Central memory CD4-positive, alpha-beta T cell (primary cell): ENCODE measurements at regions not wholly inside any gene's neighbourhood (a gene's known extent, or its start where the extent isn't known, plus 50 kb on each side); places are given as distances from the start of the nearest gene placed in this dataset.
"Not testable (repeated sequence)": the region's sequence is repeated elsewhere in the genome, so short reads cannot be mapped to it uniquely, and the experiment has no call there.

Source experiments
- DNase-seq: peaks from one replicate; pipeline ENCODE4 v3.0.0; 2022

- DNase-seq, result no peak
Measured at GRCh38 chr20:60100780-60101179, 142.6 kb downstream of the CDH26 start.

DNA sequence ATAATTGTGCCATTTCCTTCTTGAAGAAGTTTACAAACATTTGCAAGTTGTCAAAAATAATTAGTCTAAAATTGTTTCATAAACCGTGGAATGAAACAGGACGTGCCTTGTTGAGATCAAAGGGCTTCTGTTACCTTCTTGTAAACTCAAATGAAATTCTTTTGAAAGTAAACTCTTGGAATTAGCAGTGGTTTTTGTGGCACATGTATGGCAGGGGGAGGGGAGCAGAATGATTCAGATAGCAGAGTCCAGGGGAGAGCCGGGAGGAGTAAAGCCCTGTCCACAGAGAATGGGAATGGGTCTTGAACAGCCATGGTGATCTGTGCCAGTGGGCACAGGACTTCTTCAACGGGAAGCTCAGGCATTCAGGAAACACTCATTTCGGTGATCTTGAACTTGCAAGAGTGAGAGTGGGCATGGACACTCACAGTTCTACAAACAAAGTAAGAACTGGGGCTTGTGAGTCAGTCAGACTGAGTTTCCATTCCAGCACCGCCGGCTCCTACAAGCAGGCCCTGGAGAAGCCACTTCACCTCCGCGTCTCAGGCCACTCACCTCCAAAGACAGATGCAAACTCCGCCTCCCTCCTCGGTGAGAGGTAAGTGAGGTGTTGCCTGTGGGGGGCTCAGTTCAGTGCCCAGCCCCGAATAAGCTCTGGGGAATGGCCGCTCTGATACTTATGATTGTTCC, 143.1 kb downstream of the CDH26 start:
- no peak for DNase-seq

DNA sequence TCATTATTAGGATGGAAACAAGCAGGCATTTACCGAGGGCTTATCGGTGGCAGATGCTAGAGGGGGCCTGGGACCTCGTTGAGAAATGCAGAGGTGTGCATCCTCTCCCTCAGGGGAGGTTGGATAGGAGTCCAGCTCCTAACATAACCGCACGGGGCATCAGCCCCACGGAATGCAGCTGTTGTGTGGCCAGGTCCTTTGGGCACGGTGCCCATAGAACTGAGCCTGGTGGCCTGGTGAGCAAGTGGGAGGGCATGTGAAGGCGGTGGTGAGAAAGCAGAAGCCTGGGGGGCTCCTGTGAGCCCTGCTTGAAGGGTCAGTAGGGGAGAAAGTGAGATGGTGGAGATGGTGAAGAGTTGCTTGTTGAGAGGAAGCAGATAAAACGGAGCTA, 143.7 kb downstream of the CDH26 start:
- DNase-seq, result no peak

GRCh38 chr20:60102665-60103210, 144.5 kb downstream of the CDH26 start:
- no peak for DNase-seq

DNA sequence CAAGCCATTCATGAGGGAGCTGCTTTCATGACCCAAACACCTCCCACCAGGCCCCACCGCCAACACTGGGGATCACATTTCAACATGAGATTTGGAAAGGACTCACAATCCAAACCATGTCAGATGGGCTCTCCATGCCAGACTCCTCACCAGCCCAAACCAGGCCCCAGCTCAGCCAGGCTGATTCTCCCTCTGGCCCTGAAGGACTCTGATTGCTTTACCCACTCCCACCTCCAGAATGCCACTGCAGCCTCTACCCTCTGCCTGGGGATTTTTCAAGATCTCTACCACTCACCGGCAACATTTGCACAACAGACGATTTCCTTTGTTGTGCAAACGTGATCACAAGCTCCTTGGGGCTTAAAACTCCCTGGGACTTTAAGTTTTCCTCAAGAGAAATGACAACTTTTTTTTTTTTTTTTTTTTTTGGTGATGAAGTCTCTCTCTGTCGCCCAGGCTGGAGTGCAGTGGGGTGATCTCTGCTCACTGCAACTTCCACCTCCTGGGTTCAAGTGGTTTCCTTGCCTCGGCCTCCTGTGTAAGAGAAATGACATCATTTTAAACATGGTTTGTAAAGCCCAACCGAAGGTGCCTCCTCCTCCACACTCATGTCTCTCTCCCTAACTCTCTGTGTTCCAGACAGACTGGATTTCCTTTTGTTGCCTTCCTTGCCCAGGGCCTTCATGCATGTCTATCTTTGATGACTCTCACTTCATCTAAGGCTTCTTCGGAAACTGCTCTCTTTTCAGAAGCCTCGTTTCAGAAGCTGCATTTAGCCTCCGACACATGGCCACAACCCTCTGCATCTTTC, 147.0 kb downstream of the CDH26 start:
- no peak for DNase-seq

- DNase-seq, result not testable (repeated sequence)
Measured at GRCh38 chr20:60106186-60106585, 148.0 kb downstream of the CDH26 start.

- DNase-seq, result no peak
Measured at GRCh38 chr20:60107621-60108390, 149.6 kb downstream of the CDH26 start.

DNA sequence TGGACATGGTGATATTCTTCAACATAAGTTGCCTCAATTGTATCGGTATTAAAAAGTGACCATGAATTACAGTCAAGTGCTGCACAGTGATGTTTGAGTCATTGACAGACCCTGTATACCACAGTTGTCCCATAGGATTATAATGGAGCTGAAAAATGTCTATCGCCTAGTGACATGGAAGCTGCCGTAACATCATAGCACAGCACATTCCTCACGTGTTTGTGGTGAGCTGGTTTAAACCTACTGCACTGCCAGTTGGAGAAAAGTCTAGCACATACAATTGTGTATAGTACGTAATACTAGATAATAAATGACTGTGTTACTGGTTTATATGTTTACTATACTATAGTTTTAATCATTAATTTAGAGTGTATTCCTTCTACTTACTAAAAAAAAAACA, 150.2 kb downstream of the CDH26 start:
- no peak for DNase-seq

DNA sequence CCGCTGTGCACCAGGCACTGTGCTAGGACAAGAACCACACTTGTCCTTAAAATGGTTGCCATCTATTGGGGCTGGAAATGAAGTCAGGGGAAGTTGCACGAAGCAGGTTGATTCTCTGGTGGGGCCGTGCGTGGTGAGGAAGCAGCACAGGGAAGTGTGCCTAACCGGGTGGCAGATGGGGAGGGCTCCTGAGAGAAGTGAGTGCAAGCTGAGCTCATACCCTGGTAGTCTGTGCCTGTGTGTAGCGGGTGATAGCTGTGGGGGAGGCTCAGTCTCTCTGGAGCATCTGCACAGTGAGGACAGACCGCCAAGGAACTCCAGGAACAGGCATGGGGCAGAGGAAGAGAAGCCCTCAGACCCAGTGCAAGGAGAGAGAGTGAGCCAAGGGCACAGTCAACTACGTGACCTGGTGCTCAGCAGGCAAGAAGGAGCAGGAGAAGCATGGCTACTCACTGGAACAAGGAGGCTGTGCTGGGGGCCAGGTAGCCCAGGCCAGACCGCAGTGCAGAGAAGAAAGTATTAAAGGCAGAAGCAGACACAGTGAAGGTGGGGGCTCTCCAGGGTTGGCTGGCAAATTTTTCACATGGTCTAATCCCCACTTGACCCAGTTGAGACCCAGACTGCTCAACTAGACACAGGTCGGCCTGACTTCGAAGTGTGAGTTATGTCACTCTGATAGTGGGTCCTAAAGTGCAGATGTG, 155.0 kb downstream of the CDH26 start:
- no peak for DNase-seq

- DNase-seq, result no peak
Measured at GRCh38 chr20:60113771-60114170, 155.5 kb downstream of the CDH26 start.

DNA sequence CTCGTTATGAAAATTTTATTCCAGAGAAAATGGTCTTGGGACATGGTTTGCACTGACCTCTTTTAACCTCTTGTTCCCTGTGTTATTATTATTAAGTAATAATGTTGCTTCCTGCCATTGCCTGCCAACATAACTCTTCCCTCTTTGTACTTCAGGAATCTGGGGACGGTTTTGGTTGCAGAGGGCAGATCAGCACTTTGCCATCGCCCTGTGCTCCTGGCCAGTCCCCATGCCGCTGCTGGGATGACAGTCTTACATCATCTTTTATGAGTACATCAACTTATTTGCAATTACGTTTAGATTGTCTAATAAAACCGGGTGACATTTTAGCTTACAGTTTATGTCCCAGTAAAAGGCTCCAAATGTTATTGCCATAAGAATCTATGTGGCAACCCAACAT, 157.2 kb downstream of the CDH26 start:
- no peak for DNase-seq

GRCh38 chr20:60116128-60116909, 158.1 kb downstream of the CDH26 start:
- no peak for DNase-seq

- DNase-seq, result no peak
Measured at GRCh38 chr20:60117065-60117464, 158.8 kb downstream of the CDH26 start.

DNA sequence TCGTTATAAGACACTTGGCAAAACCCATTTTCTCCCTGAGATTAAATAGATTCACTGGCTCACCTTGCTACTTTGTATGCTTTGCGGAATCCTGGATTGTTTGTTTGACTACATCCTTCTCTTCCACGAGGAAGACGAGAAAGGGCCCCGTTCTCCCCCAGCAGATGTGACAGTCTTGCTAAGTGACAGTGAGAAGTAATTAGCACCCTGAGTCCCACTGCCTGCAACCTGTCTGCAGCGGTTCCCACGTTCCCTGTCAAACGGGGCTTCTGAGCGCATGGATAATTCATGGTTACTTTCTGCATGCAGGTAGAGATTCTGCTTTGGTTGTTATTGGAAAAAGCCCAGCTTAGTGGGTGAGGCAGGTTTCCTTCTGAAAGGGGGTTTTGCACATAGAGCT, 163.7 kb downstream of the CDH26 start:
- no peak for DNase-seq

DNA sequence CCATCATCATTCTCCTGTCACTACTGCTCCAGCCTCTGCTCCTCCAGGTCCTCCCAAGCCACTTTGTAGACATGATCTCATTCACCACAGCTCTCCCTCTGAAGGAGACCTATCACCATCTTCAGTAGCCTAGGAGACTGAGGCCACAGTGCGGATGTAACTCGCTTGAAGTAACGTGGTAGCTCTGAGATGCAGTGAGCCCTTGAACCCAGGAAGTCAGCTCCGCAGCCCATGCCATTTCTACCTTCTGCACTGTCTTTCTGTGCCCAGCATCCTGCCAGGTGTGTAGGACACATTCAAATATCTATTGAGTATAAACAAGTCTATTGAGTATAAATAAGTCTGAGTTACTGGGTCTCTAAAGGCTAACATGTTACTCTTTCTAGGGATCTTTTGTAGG, 164.4 kb downstream of the CDH26 start:
- DNase-seq, result no peak

DNA sequence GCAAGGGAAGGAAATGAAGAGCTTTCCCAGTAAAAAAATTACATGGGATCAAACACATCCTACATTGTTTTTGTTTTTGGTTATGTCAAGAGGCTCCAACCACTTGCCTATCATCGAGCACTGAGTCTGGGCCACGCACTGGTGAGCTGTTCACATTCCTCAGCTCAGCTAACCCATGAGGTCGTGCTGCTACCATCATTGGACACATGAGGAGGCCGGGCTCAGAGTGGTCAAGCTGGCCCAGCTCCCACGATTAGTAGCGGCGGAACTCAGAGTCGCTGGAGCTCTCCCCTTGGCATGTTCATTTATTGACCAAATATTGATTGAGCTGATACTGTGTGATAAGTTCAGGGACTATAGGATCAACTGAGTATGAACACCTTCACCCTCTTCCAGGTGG, 164.9 kb downstream of the CDH26 start:
- DNase-seq, result no peak

DNA sequence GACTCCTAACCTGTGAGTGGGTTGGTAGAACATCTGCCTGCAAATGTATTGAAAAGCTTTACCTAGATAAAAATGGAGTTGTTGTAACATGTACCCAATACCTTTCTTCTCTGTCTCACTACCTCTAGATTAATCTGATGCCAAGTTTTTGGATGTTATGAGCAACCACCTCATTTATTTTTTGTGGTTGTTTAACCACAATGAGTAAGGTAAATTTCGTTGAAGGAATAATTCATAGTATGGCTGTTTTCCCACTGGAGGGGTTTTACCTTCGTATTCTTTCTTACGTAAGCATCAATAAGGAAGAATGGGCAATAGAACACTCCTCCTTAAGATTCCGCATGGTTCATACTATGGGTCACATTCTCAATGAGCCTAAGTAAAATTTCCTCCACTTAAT, 165.4 kb downstream of the CDH26 start:
- no peak for DNase-seq

DNA sequence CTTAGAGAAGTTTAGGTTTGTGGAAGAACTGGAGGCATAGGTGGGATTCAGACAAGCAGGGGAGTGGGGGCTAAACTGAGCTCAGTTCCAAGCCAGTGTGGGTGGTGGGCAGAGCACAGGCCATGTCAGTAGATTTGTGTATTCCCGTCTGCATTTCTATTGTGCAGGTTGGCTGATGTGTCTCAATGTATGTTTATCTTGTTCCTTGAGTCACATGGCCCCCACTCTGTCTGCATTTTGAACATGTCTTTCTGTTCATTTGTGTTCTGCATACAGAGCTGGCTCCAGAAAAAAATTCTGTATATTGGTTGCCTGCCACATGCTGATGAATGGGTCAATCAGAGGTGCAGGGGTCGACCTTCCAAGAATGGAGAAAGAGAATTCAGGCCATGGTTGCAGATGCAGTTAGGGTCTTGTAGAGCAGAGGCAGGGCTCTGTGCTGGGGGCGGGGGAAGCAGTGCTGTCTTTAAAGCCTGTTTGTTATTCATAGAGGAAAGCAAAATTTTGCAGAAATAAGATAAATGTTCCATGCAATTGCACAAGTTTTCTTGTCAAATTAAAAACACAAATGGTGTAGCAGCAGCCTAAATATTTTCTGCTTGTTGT, 166.7 kb downstream of the CDH26 start:
- no peak for DNase-seq

DNA sequence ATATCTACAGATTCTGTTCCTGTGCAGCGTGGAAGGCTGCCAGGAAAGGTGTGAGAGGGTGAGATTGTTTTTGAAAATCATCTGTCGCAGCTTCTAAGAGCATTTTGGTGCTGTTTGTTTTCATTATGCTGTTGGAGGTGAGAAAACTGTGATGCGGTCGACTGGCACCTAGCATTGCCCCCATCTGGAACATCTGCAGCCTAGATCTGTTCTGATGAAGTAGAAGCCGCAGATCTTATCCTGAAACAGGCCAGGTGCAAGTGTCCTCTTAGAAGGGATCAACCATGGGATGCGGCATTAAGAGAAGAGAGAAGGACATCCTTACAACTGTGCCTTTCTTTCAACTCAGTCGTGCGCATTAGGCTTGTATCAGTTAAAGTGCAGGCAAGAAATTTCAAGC, 167.3 kb downstream of the CDH26 start:
- DNase-seq, result no peak

GRCh38 chr20:60126975-60127374, 168.8 kb downstream of the CDH26 start:
- DNase-seq, result no peak

DNA sequence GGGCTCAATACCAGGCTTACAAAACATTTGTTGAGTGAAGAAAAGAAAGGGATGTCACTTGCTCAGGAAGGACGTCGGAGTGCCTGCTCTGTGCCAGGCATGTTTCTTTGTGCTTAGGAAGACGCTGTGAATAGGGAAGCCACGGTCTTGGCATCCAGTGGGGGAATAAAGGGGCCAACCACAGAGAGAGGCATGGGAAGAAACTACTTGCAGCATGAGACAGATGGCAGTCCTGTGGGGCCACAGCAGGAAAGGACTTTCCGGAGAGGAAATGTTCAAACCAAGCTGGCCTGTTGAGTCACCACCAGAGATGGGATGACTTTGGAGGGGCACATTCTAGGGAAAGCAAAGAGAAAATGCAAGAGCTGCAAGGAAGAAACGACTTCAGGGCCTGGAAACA, 173.2 kb downstream of the CDH26 start:
- no peak for DNase-seq
